Ecto neural progenitor cell (in vitro differentiated cells): ENCODE measurements at regions not wholly inside any gene's neighbourhood (a gene's known extent, or its start where the extent isn't known, plus 50 kb on each side); places are given as distances from the start of the nearest gene placed in this dataset.
A peak's percentile ranks its signal among the peaks of the same experiment; 100 is the strongest.
"Not testable (repeated sequence)": the region's sequence is repeated elsewhere in the genome, so short reads cannot be mapped to it uniquely, and the experiment has no call there.

ENCODE experiments used
- DNase-seq: peaks from one replicate; pipeline ENCODE4 v3.0.0-alpha.2; 2018; ENCODE audit warnings: low spot score

GRCh38 chr2:87315183-87315902 is 293.7 kb upstream of the PLGLB1 start:
- not testable (repeated sequence) for DNase-seq

- DNase-seq: not testable (repeated sequence)
These were observed 295.5 kb upstream of the PLGLB1 start for GRCh38 chr2:87317193-87317592.

- not testable (repeated sequence) for DNase-seq
These were observed 297.3 kb upstream of the PLGLB1 start for GRCh38 chr2:87318814-87319491.

DNA sequence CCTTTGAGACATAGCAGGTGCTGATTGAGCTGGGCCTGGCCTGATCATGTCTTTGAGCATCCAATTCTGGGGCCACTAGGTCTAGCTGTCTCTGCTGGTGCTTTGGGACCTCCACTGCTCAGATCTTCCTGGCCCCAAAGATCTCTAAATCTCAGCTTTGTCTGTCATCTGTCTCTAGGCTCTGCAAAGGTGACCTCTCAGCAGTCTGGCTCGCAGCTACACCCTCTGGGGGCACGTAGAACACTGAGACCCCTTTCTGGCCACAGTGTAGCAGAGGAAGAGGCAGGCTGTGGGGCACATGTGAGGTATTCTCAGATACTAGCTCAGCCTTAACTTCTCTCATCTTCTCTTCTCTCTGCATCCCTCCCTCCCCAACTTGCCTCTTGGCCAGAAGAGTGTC is 298.1 kb upstream of the PLGLB1 start:
- not testable (repeated sequence) for DNase-seq

- not testable (repeated sequence) for DNase-seq
These were observed 299.6 kb upstream of the PLGLB1 start for GRCh38 chr2:87321201-87321600.

- DNase-seq: not testable (repeated sequence)
These were observed 302.8 kb upstream of the PLGLB1 start for GRCh38 chr2:87324335-87325041.

- DNase-seq: not testable (repeated sequence)
These were observed 303.6 kb upstream of the PLGLB1 start for GRCh38 chr2:87325042-87325910.

DNA sequence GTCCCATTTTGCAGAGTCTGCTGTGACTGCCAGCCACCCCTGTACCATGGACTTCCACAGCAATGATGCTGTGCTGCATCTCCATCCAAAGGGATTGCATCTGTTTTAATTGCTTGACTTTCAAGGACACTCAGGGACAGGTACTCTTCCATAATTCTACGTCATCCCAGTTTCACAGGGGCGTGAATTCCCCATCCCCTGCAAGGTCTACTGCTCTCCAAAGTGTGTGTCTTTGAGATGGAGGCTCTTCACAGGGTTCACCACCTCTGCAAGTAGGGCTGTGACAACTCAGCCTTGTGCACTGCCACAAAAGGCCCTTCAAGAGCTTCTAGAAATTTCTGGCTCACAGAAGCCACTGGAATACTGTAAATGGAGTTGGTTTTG is 304.3 kb upstream of the PLGLB1 start:
- not testable (repeated sequence) for DNase-seq

DNA sequence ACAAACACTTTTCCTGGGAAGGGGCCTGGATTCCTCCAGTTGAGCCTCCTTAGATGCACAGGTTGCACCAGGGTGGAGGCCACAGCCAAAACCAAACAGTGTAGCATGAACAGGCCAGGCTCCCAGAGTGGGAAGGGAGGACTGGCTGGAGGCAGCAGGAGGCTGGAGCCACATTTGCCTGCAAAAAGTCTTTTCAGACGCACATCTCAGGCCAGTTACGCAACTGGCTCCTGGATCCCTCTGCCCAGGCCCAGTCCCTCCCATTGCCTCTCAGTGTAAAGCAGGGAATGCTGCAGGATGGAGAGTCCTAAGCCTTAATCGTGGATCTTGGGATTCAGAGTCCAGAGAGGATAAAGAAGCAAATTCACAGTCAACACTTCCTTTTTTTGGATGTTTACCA is 305.1 kb upstream of the PLGLB1 start:
- not testable (repeated sequence) for DNase-seq

DNA sequence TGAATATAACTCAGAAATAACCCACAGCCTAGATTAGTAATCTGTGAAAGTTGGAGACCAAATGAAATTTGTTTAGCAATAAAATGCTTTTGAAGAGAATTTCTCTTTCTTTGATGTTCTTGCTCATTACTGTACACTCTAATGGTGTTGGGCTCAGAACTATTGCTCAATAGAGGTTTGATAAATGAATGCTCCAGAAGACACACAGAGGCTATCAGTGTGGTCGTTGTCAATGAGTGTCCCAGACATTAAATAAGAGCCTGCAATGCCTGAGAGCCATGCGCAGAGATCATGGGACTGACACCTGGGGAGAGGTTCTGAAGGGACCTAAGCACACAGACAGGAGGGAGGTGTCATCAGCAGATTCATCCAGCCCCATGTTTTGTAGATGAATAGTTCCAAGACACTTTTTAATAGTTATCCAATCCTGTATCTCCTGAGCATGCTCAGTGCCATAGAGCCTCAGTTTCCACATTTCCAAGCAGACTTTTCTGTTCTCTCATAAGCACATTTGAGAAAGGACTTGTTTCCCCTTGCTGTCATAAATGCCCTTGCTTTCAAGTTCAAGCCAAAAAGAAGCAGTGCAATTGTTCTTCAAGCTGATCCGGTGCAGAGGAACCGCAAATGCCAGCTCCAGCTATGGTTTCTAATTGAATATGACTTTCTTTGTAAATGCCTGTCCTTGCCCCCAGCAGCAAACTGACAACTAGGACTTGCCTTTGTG is 306.2 kb upstream of the PLGLB1 start:
- not testable (repeated sequence) for DNase-seq

DNA sequence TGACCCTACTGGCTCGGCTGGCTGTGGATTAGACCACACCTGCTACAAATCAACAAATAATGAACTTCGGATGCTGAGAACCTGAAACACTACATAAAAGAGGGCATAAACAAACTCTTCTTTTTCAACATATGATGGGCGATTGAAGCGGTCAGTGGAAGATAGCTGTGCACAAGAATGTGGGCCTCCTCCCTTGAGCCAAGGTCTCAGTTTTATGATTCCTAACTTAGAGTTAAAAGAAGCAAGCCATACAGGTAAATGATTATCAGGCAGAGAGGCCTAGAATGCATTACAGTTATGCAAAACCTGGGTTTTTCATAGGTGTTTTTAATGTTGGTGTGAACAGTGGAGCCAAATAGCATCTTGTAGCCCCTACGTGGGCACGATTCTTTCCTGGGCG is 307.9 kb upstream of the PLGLB1 start:
- not testable (repeated sequence) for DNase-seq

DNA sequence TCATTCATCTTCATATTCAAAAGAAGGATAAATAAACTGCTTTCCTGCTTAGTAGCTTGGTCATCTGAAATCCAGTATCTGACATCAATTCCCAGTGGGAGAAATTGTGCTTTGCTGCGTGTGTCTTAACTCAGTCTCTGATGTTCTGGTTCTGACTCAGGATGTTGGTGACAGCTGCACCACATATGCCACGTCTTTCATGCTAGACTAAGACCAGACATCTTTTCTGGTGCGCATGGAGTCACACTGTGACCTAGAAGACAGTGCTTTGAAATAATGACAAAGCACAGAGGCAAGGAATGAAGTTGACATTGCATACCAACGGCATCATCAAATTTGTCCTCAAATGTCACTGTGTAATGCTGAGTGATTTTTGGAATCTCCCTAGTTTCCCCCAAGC is 308.8 kb upstream of the PLGLB1 start:
- not testable (repeated sequence) for DNase-seq

GRCh38 chr2:87331940-87332583 is 310.4 kb upstream of the PLGLB1 start:
- not testable (repeated sequence) for DNase-seq

DNA sequence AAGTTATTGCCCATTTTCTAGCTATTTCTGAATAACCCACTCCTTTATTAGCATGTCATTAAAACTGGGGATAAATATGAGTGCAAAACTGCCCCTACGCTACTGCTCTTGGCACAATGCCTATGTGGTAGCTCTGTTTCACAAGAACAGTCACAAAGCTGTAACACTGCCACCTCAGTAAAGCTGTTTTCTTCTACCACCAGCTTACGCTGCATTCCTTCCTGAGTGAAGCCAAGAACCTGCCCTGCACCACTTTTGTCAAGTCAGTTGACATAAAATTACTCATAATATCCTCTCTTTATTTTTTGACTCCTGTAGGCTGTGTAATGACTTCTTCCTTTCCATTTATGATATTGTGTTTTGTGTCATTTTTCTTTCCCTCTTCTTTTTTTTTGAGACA is 313.2 kb upstream of the PLGLB1 start:
- not testable (repeated sequence) for DNase-seq

GRCh38 chr2:87338998-87339397 is 317.4 kb upstream of the PLGLB1 start:
- not testable (repeated sequence) for DNase-seq

DNA sequence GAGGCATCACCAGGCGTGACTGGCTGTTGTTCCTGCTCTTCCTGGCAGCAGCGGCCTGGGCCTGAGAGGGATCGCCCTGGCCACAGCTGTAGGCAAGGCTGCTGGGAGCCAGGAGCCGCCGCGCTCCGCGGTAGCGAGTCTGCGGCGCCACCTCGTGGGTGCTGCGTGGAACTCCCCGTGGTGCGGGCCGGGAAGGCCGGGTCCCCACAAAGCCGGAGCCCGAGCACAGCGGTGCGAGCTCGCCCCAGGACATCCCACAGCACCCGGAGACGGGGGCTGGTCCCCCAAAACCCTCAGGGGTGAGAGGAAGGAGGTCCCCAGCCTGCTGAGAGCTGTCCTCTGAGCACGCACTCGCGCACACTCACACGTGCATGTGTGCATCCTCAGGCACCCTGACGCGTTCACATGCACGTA is 320.0 kb upstream of the PLGLB1 start:
- peak; percentile 73 for DNase-seq

DNA sequence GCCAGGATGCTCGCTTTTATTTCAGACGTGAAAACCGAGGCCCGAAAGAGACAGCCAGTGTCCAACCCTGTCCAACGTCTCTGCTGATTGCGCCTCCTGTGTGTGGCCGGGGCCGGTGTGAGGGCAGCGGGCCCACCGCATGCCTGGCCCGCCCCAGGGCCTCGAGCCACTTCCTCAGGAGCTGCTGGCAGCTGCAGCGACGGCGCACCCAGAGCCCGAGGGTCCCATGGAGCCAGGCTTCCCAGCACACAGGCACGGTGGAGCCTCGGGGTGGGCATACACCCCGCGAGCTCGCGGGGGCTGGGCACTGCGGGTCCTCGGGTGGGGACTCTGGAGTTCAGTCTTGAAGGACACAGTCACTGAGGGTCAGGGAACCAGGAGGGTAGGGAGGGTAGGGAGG is 320.5 kb upstream of the PLGLB1 start:
- DNase-seq: peak; percentile 40

- peak; percentile 41 for DNase-seq
These were observed 321.7 kb upstream of the PLGLB1 start for GRCh38 chr2:87343347-87343746.

DNA sequence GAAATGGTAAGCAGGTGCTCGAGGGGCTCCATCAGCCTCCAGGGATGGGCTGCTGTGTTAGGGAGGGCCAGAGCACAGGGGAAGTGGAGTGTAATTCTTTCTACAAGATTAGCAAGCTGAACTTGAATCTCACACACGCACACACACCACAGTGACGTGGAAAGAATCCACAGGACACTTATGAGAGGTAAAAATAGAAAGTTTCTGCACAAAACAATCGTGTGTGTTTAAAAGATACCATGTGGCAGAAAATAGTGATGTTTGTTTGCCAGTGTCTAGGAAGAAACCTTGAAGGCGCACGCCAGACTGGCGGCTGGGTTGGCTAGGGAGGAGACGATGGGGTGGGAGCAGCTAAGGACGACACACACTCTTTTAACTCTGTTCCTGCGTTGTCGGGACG is 323.6 kb upstream of the PLGLB1 start:
- not testable (repeated sequence) for DNase-seq

- not testable (repeated sequence) for DNase-seq
These were observed 326.9 kb upstream of the PLGLB1 start for GRCh38 chr2:87348556-87348955.

DNA sequence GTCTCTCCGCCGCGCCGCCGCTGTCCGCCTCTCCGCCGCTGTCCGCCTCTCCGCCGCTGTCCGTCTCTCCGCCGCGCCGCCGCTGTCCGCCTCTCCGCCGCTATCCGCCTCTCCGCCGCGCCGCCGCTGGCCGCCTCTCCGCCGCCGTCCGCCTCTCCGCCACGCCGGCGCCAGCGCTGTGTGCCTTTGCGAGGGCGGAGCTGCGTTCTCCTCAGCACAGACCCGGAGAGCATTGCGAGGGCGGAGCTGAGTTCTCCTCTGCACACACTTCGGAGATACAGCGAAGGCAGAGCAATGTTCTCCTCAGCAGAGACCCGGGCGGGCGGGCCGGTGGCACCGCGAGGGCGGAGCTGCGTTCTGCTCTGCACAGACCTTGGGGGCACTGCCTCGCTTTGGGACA is 327.4 kb upstream of the PLGLB1 start:
- peak; percentile 47 for DNase-seq
